Frontal cortex (tissue), 3 donors: ENCODE measurements at regions not wholly inside any gene's neighbourhood (a gene's known extent, or its start where the extent isn't known, plus 50 kb on each side); places are given as distances from the start of the nearest gene placed in this dataset.
"Not testable (repeated sequence)": the region's sequence is repeated elsewhere in the genome, so short reads cannot be mapped to it uniquely, and the experiment has no call there.

ENCODE experiments used
- DNase-seq, 2 donors: peaks; one replicate each; pipeline ENCODE4 v3.0.0; 2012; ENCODE audit warnings: low spot score in 2 of 2
- FAIRE-seq: peaks from 2 replicates; lab custom pipeline; 2012; peaks lifted over from hg19 to GRCh38; lab: Jason Lieb, UNC
- donor health status: control.
- donor health status: control.
- donor health status: control.

DNA sequence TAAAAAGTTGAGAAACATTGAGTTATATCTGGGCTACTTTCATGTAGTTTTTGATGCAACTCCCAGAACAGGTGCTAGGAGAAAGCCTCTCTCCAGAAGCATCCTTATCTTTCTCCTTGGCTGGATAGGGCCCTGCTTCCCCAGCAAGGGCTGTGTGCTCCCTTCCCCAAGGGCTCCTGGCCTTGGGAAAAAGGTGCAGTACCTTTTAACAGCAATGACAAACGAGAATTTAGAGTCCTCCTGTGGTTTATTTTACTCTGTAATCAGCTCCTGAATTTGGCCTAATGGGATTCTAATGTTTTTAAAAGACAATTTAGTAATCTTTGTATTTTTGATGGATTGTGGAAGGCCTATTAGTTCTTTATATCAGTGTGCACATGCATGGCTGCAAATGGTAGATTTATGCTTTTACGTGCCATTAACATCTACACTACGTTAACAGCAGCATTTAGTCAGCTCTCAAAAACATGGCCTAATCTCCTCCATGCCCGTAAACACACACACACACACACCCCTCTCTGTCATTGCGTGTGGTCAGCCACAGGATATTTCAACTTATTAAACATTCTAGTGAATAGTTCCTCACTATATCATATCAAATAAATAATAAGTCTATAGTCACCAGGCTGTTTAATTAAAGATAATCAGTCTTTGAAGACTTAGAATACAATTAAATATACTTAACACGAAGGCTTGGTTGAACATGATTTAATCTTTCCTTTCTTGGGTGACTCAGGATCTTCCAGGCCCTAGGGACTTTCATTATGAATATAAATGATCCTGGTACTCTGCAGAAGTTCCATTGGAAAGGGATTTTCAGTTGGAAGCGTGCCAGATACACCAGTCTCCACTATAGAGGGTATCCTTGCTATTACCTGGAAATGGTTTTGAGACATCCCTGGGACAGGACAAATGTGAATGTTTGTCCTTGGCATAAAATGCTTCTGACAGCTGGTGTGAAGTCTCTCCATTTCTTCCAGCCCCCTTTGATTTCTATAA, 181.4 kb upstream of the PWP1 start:
- DNase-seq: no peak
- no peak for FAIRE-seq

DNA sequence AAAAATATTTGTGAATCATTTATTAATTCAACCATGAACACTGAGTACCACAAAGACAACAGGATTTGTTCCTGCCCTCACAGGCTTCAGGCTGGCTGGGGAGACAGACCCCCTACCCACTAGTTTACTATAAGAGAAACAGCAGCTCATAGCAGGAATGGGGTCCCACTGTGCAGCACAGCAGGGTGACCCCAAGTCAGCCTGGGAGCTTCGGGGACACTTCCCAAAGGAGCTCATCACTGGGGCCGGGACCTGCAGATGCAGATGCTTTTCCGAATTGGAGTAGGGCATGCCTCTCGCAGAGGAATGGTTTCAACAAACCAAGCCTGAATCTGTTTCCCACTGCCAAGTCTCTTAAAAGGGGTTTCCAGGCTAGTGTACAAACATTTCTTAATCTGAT, 176.2 kb upstream of the PWP1 start:
- no peak for FAIRE-seq
- no peak for DNase-seq

DNA sequence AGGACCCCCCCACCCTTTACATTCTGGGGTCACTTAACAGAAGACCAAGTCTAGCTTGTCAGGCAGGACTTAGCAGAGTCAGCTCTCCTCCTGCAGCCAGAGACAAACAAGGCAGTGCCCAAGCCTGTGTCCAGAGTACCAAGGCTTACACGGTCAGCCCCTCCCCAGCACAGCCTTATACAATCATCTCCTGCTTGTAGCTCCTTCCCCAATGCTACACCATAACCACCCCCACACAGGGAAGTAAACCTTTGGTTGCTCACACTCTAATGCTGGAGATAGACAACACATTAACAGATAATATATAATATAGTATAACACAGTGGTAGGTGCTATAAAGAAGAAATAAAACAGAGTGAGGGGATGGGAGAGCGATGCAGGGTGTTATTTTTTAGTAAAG, 175.4 kb upstream of the PWP1 start:
- no peak for FAIRE-seq

DNA sequence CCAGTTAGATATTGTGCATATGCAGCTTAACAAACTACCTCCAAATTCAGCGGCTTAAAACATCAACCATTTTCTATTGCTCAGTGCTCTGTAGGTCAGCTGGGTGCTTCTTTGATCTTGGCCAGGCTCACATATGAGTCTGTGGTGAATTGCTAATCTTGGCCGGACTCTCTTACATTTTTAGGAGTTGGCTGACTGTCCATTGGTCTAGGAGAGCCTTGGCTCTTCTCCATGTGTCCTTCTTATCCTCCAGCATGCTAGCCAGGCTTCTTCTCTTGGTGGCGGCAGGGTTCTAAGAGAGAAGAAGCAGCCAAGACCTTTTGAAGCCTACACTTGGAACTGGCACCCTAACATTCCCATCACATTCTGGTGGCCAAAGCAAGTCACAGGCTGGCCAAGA, 174.3 kb upstream of the PWP1 start:
- no peak for DNase-seq
- no peak for FAIRE-seq

More for the DNA sequence above, 175.4 kb upstream of the PWP1 start:
- no peak for DNase-seq

DNA sequence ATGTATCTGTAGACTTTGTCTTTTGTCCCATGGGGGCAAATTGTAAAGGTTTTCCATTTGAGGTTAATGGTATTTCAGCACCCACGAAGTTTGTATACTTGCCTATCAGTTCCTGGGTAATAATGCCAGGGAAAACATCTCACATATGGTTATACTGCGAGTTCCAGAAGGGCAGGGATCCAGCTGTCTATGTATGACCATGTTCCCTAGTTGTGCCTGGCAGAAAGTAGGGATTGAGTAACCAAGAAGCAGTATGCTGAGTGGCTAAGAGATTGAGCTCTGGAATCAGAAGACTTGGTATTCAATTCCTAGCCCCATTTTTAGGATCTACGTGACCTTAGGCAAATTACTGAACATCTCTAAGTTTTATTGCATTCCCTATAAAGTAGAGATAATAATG, 173.2 kb upstream of the PWP1 start:
- FAIRE-seq: no peak

DNA sequence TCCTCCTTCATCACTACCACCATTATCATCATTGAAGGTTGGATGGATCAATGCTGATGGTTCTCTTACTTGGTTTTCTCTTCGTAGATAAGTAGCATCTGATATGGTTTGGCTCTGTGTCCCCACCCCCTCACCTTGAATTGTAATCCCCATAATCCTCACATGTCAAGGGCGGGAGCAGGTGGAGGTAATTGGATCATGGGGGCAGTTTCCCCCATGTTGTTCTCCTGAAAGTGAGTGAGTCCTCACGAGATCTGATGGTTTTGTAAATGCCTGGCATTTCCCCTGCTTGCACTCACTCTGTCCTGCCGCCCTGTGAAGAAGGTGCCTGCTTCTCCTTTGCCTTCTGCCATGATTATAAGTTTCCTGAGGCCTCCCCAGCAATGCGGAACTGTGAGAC, 172.4 kb upstream of the PWP1 start:
- DNase-seq (no peak), FAIRE-seq (no peak)

More for the DNA sequence above, 173.2 kb upstream of the PWP1 start:
- DNase-seq: no peak

DNA sequence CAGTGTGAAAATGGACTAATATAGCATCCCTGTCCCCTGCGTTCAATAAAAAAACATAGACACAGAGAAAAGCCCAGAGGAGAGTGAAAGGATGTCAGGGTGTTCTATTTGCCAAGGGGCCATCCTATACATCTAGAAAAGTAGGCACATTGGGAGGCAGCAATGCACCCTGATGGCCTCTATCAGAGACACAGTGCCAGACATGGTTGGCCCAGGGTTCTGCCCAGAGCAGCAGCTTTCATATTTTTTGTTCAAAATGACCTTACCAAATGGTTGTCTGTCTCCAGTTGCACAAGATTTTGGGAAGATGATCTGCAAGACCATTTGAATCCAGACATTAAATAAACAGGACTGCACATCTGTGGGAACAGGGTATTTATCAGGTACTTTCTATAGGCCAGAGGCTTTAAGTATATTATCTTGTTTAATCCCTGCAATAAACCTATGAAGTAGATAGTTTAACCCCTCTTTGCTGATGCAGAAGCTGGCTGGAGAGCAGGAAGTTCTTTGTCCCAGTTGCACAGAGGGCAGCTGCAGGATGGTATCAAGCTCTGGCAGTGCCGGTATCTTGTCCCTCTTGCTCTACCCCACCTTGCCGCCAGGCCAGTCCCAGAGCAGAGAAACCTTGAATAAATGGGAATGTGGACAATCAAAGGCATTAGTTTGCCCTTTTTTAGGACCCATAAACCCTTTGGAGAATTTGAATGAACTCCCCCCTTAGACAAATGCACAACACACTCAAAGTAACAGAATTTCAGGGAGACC, 171.8 kb upstream of the PWP1 start:
- no peak for DNase-seq
- no peak for FAIRE-seq

DNA sequence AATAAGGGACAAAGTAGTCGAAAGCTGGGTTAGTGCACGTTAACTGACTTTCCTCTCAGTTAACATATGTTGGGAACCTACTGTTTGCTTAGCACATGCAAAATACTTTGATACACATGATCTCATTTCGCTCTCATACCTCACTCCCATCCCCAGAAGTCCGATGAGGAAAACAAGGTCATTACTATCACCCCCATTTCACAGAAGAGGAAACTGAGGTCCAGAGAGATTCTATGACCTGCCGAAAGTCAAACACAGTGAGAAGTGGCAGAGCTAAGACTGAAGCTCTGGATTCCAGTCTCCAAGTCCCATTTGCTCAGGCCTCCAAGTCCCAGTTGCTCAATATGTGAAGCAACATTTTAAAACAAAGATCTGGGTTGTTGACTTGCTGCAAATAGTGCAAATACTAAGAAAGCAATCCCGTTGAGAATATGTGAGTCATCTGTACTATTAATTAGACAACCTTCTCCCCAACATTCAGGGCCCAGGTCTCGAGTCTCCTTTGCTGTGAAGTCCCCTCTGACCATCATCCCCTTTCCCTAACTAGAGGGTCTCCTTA, 170.6 kb upstream of the PWP1 start:
- FAIRE-seq (no peak), DNase-seq (no peak)

DNA sequence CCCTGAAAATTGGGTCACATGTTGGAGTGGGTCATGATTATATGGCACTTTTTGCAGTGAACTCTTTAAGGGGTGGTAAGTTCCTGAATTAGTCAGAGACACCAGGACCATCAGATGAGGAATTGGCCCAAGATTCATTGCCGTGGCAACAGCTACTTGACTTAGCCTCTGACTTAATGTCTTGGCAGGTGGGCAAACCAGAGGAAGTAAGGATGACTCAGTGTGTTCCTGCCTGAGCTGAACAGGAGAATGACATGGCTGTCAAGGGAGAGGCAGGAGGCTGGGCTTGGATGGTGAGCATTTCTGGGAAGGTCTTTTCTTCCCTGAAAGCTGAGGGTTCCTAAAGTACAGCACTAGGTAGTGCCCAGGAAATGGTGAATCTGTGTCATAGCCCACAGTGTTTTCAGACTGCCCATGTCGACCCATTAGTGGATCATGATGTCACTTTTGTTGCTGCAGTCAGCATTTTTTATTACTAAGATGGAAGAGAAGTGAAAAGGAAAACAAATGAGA, 170.1 kb upstream of the PWP1 start:
- no peak for FAIRE-seq
- DNase-seq: no peak

DNA sequence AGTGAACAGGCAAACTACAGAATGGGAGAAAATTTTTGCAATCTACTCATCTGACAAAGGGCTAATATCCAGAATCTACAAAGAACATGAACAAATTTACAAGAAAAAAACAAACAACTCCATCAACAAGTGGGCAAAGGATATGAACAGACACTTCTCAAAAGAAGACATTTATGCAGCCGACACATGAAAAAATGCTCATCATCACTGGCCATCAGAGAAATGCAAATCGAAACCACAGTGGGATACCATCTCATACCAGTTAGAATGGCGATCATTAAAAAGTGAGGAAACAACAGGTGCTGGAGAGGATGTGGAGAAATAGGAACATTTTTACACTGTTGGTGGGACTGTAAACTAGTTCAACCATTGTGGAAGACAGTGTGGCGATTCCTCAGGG, 167.8 kb upstream of the PWP1 start:
- FAIRE-seq, DNase-seq: not testable (repeated sequence)

DNA sequence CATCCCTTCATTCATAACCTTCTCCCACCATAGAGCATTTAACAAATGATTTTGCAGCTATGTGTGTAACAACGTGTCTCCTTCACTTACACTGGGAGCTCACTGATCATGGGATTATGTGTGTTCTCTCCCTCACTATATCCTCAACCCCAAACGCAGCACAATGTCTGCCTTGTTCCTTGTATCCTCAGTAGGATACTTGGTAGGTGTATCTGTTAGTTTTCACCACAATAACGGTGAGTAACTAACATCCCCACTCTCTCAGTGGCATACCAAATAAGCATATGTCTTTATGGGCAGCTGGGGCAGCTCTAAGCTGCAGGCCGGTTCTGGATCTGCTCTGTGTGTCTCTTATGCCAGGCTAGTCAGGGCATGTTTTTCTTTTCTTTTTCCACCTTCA, 166.7 kb upstream of the PWP1 start:
- no peak for FAIRE-seq
- no peak for DNase-seq

DNA sequence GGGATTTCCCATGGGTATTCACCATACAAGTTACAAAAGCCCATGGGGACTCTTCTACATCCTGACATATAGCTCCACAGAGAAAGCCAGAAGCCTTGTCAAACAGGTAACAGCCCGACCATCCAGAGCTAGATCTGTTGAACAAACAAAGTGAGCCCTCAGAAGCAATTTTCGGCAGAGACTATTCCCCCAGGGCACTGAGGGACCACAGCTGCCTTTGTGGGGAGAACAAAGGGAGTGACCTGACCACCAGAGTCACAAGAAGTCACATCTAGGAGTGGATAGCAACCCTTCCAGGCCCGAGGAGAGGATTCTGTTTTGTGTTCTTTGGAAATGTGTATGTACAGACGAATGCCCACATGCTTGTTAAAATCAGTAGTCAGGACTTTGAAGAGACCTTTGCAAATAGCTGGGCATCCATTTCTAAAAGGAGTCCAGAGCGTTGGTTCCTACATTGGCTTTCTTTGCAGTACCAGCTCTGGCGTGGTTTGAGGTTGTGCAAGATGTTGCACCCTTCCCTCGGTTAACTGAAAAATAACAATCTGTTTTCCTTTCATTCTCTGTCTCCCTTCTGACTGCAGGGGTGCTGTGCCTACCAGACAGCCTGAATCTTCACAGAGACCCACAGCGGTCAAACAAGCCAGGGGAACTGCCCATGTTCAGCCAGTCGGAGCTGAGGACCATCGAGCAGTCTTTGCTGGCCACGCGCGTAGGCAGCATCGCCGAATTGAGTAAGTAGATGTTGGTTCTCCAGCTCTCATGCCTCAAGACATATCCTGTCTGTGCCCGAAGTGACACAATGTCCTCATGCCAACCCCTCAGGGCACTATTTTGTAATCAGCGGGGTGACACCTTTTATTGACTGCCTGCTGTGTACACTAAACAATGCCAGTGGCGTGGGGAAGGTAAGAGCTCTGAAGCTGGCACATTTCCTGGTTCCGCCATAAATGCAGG, 165.4 kb upstream of the PWP1 start:
- FAIRE-seq: no peak
- no peak for DNase-seq

DNA sequence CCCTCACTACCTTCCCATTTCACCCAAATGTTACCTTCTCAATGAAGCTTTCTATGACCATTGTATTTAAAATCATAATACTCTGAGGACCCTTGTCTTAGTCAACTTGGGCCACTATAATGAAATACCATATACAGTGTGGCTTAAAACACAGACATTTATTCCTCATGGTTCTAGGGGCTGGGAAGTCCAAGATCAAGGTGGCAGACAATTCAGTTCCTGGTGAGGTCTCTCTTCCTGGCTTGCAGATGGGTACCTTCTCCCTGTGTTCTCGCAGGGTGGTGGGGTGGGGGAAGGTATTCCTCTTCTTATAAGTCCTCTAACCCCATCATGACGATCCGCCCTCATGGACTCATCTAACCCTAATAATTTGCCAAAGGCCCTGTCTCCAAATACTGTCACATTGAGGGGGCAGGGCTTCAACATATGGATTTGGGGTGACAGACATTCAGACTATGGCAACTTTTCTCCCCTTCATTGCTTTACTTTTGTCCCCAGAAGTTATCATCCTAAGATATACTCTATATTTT, 163.7 kb upstream of the PWP1 start:
- no peak for FAIRE-seq
- no peak for DNase-seq

DNA sequence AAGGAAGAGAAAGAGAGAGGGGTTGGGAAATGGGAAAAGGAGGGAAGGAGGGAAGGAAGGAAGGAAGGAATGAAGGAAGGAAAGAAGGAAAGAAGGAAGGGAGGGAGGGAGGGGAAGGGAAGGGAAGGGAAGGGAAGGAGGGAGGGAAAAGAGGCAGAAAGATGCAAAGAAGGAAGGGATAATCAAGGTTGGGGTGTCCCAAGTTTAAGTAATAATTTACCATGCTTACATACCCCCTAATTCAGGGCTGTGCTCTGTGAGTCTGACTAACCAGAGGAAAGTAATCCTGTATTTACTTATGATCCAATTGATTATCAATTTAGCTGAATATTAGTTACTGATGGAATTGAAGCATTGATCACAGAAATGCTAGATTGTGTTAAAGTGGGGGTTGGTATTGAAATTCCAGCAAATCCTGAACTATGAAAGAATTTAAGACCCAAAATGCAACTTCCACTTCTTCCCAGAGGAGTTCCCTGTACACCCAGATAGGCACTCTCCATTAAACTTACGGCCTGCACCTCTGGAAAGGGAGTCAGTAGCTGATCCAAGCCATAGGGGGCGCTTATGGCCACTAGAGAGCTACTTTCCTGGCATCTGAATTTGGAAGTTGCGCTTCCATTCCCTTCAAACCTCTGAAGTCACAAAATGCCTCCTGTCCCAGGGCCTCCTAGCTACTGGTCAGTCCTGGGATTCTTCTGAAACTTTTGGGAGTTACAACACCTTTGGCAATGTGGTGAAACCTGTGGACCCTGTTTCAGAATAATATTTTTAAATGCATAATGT, 162.7 kb upstream of the PWP1 start:
- DNase-seq (no peak), FAIRE-seq (no peak)

DNA sequence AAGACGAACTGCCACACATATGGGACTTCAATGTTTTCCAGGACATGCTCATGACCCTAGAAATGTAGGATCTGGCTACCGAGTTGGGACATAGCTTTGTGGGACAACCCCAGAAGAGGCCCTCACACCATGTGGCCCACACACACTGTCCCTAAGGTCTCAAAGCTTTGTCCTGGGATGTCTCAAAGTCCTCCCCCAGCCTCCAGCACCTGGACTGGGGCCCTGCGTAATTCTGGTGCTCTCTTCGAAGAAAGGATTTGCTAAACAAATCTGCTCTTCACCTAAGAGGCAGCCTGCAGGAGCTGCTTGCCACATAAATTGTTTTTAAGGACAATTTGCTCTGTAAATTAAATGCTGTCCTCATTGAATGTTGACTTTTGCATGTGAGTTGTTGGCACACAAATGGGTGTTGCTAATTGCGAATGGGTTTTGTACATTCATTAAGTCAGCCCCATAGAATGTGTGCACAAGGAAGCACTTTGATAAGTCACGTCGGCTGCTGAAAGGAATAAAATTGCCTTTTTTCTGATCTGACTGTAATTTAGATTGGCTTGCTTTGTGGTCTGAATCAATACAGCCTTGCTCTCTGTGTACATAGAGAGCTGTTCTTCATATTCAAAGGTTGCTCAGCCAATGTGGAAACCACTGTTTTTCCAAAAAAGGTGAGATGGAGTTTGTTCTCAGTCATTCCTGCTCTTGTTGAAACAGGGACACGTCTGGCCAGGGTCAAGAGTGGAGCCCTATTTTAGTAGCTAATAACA, 161.6 kb upstream of the PWP1 start:
- DNase-seq (no peak), FAIRE-seq (no peak)

DNA sequence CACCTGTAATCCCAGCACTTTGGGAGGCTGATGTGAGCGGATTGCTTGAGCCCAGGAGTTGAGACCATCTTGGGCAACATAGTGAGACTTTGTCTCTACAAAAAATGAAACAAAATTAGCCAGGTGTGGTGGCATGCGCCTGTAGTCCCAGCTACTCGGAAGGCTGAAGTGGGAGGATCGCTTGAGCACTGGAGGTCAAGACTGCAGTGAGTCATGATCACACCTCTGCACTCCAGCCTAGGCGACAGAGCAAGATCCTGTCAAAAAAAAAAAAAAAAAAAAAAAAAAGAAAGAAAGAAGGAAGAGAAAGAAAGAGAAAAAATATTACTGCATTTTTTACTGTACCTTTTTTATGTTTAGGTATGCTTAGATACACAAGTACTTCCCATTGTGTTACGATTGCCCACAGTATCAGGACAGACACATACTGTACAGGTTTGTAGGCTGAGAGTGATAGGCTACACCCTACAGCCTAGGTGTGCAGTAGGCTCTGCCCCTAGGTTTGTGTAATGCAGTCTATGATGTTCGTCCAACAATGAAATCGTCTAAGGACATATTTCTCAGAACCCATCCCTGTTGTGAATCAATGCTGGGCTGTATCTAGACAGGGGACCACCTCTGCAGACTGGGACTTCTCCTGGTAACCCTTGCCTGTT, 160.4 kb upstream of the PWP1 start:
- FAIRE-seq (no peak), DNase-seq (no peak)
